ENCODE measurements at regions not wholly inside any gene's neighbourhood (a gene's known extent, or its start where the extent isn't known, plus 50 kb on each side); places are given as distances from the start of the nearest gene placed in this dataset.

GRCh38 chr5:61995486-61995885 is 310.5 kb upstream of the KIF2A start:
- intact Hi-C loops (cut with micrococcal nuclease), result no loop called here
- Mint-ChIP-seq H3K4me1 (ENCODE audit: low read depth) (no peaks in the 10 kb centered on the region), H3K36me3 (ENCODE audit: low read depth) (no peaks in the 10 kb centered on the region), H3K9me3 (no peaks in the 10 kb centered on the region), H3K27ac (no peak overlapping the region), H3K4me3 (no peak overlapping the region), H3K27me3 (no peaks in the 10 kb centered on the region)
- no peak for ATAC-seq
- ChIA-PET CTCF (no interaction called here), POLR2A (no interaction called here)
- no peak for TF ChIP-seq CTCF (IDR thresholded peaks at IDR 0.05)
- no peak for DNase-seq

GRCh38 chr5:61999371-61999770 is 306.6 kb upstream of the KIF2A start:
- H3K36me3 Mint-ChIP-seq (ENCODE audit: low read depth), result no peaks in the 10 kb centered on the region
- H3K27me3 Mint-ChIP-seq, result no peaks in the 10 kb centered on the region
- DNase-seq, result no peak
- intact Hi-C loops (cut with micrococcal nuclease), result no loop called here
- H3K4me1 Mint-ChIP-seq (ENCODE audit: low read depth), result no peaks in the 10 kb centered on the region
- ChIA-PET POLR2A (no interaction called here), CTCF (no interaction called here)
- no peak for ATAC-seq
- no peak overlapping the region for H3K27ac Mint-ChIP-seq
- no peaks in the 10 kb centered on the region for H3K9me3 Mint-ChIP-seq
- H3K4me3 Mint-ChIP-seq, result no peak overlapping the region
- TF ChIP-seq CTCF (IDR thresholded peaks at IDR 0.05), result no peak

- intact Hi-C loops (cut with micrococcal nuclease), result no loop called here
- ATAC-seq (no peak), DNase-seq (no peak)
- POLR2A ChIA-PET, result no interaction called here
- Mint-ChIP-seq H3K4me1 (ENCODE audit: low read depth) (no peaks in the 10 kb centered on the region), H3K27ac (no peak overlapping the region), H3K4me3 (no peak overlapping the region), H3K9me3 (no peaks in the 10 kb centered on the region), H3K36me3 (ENCODE audit: low read depth) (no peaks in the 10 kb centered on the region), H3K27me3 (no peaks in the 10 kb centered on the region)
- CTCF ChIA-PET, result no interaction called here
- TF ChIP-seq CTCF (IDR thresholded peaks at IDR 0.05), result no peak
Measured at GRCh38 chr5:62000646-62001045, 305.4 kb upstream of the KIF2A start.

- Mint-ChIP-seq H3K36me3 (ENCODE audit: low read depth) (no peaks in the 10 kb centered on the region), H3K4me1 (ENCODE audit: low read depth) (no peaks in the 10 kb centered on the region), H3K27me3 (no peaks in the 10 kb centered on the region), H3K27ac (no peak overlapping the region), H3K4me3 (no peak overlapping the region), H3K9me3 (no peaks in the 10 kb centered on the region)
- no peak for ATAC-seq
- intact Hi-C loops (cut with micrococcal nuclease), result no loop called here
- ChIA-PET CTCF (no interaction called here), POLR2A (no interaction called here)
- DNase-seq, result no peak
- no peak for TF ChIP-seq CTCF (IDR thresholded peaks at IDR 0.05)
Measured at GRCh38 chr5:62001640-62002039, 304.4 kb upstream of the KIF2A start.

GRCh38 chr5:62002436-62002835 is 303.6 kb upstream of the KIF2A start:
- Mint-ChIP-seq H3K4me3 (no peak overlapping the region), H3K4me1 (ENCODE audit: low read depth) (no peaks in the 10 kb centered on the region), H3K36me3 (ENCODE audit: low read depth) (no peaks in the 10 kb centered on the region), H3K9me3 (no peaks in the 10 kb centered on the region), H3K27me3 (no peaks in the 10 kb centered on the region), H3K27ac (no peak overlapping the region)
- TF ChIP-seq CTCF (IDR thresholded peaks at IDR 0.05), result no peak
- no peak for DNase-seq
- ATAC-seq, result no peak
- CTCF ChIA-PET, result no interaction called here
- POLR2A ChIA-PET, result no interaction called here
- intact Hi-C loops (cut with micrococcal nuclease), result no loop called here

Measured in activated CD8-positive, alpha-beta T cell treated with anti-CD3 and anti-CD28 coated beads for 36 hours (primary cell).